H1 (cell line): ENCODE measurements at regions not wholly inside any gene's neighbourhood (a gene's known extent, or its start where the extent isn't known, plus 50 kb on each side); places are given as distances from the start of the nearest gene placed in this dataset.

Source experiments
- CTCF ChIA-PET: fragments of 300-600 bp; sonication (Branson Sonifier 250); formaldehyde crosslinking; loops from one replicate; lab custom pipeline; 2021; ENCODE audit not compliant: partially characterized antibody; lab: Charles Lee
- POLR2A ChIA-PET: fragments of 300-600 bp; sonication (Branson Sonifier 250); formaldehyde crosslinking; loops from one replicate; lab custom pipeline; 2021; ENCODE audit warnings: inconsistent platforms; ENCODE audit not compliant: partially characterized antibody; lab: Charles Lee
- DNase-seq, 2 experiments: peaks; one replicate each; pipeline versions ENCODE4 v3.0.0 to v3.0.0-alpha.2; 2010 to 2022; ENCODE audit warnings: low spot score in 2 of 2, low read depth in 1 of 2, mixed read lengths in 1 of 2
- FAIRE-seq: peaks from 2 replicates; lab custom pipeline; 2011; peaks lifted over from hg19 to GRCh38; lab: Jason Lieb, UNC
- H2AFZ ChIP-seq: 2 replicates; pipeline ENCODE4 v1.8.1; 2012; ENCODE audit warnings: low read length, inconsistent platforms
- H2AK5ac ChIP-seq: 2 replicates; pipeline ENCODE4 v1.6.1; 2013; ENCODE audit warnings: low read depth, low read length
- H2BK120ac ChIP-seq: replicated peaks from 2 replicates; pipeline ENCODE3; 2013; ENCODE audit warnings: low read depth, low read length, inconsistent platforms
- H2BK12ac ChIP-seq: 2 replicates; pipeline ENCODE4 v1.6.1; 2013; ENCODE audit warnings: low read depth, low read length
- H2BK15ac ChIP-seq: 2 replicates; pipeline ENCODE4 v1.6.1; 2013; ENCODE audit warnings: low read length
- H2BK20ac ChIP-seq: 2 replicates; pipeline ENCODE4 v1.6.1; 2013; ENCODE audit warnings: low read length
- H2BK5ac ChIP-seq: 2 replicates; pipeline ENCODE4 v1.6.1; 2013; ENCODE audit warnings: low read depth, low read length
- H3K14ac ChIP-seq: 2 replicates; pipeline ENCODE4 v1.6.1; 2013; ENCODE audit warnings: inconsistent platforms; ENCODE audit not compliant: insufficient read length
- H3K18ac ChIP-seq: 2 replicates; pipeline ENCODE4 v1.6.1; 2013; ENCODE audit warnings: low read length; ENCODE audit errors: extremely low read depth
- H3K23ac ChIP-seq: 2 replicates; pipeline ENCODE4 v1.6.1; 2013; ENCODE audit warnings: inconsistent platforms; ENCODE audit not compliant: insufficient read length
- H3K23me2 ChIP-seq: 2 replicates; pipeline ENCODE4 v1.6.1; 2013; ENCODE audit warnings: low read depth, low read length
- H3K27ac ChIP-seq: 2 replicates; pipeline ENCODE4 v1.6.1; 2011; ENCODE audit warnings: low read depth, low read length, inconsistent platforms
- H3K27me3 ChIP-seq, 4 experiments: replicated peaks in 1 of 4; 1 replicate in 1 of 4; 2 replicates in 3 of 4; pipeline versions ENCODE4 v1.6.1 to v1.8.1; 2011 to 2013; ENCODE audit warnings: low read length in 3 of 4, mild to moderate bottlenecking in 3 of 4, inconsistent platforms in 2 of 4, mixed read lengths in 2 of 4, moderate library complexity in 1 of 4; ENCODE audit not compliant: control insufficient read depth in 3 of 4, insufficient read depth in 3 of 4; ENCODE audit errors: extremely low read depth in 1 of 4
- H3K36me3 ChIP-seq, 4 experiments: 2 replicates each; pipeline versions ENCODE4 v1.6.1 to v1.8.1; 2011 to 2013; ENCODE audit warnings: mild to moderate bottlenecking in 4 of 4, low read length in 3 of 4, moderate library complexity in 2 of 4, control low read depth in 1 of 4, inconsistent platforms in 1 of 4; ENCODE audit not compliant: insufficient read depth in 4 of 4, control insufficient read depth in 2 of 4
- H3K4ac ChIP-seq: replicated peaks from 2 replicates; pipeline ENCODE3; 2013; ENCODE audit warnings: low read length, low read depth, mixed read lengths, inconsistent platforms; ENCODE audit not compliant: insufficient read length
- H3K4me1 ChIP-seq, 4 experiments: replicated peaks in 1 of 4; 1 replicate in 1 of 4; 2 replicates in 3 of 4; pipeline versions ENCODE4 v1.6.1 to v1.8.1; 2011 to 2013; ENCODE audit warnings: low read length in 3 of 4, inconsistent platforms in 2 of 4, mixed read lengths in 1 of 4; ENCODE audit not compliant: insufficient read depth in 4 of 4, control insufficient read depth in 3 of 4
- H3K4me2 ChIP-seq, 2 experiments: 2 replicates each; pipeline versions ENCODE4 v1.6.1 to v1.8.1; 2011 to 2013; ENCODE audit warnings: low read depth in 2 of 2, low read length in 2 of 2, control low read depth in 1 of 2, inconsistent platforms in 1 of 2, mild to moderate bottlenecking in 1 of 2; ENCODE audit not compliant: insufficient read depth in 1 of 2
- H3K4me3 ChIP-seq, 4 experiments: fragments of 200-600, 300-600 bp in 1 of 4; sonication (generic), shearing (Covaris generic), sonication (Bioruptor Twin) in 1 of 4; 2 replicates each; pipeline versions ENCODE4 v1.5.1 to v1.8.1; 2011 to 2016; ENCODE audit warnings: low read length in 4 of 4, low read depth in 3 of 4, control low read depth in 2 of 4, inconsistent platforms in 2 of 4, mild to moderate bottlenecking in 2 of 4, mixed read lengths in 1 of 4, moderate library complexity in 1 of 4; ENCODE audit not compliant: insufficient read depth in 2 of 4; ENCODE audit errors: extremely low read depth in 1 of 4
- H3K56ac ChIP-seq: replicated peaks from 2 replicates; pipeline ENCODE3; 2013; ENCODE audit warnings: low read depth, mild to moderate bottlenecking, mixed read lengths, low read length, inconsistent platforms; ENCODE audit not compliant: insufficient read length
- H3K79me1 ChIP-seq: 2 replicates; pipeline ENCODE4 v1.6.1; 2013; ENCODE audit warnings: low read depth, low read length, control low read depth
- H3K79me2 ChIP-seq, 2 experiments: 2 replicates each; pipeline versions ENCODE4 v1.6.1 to v1.8.1; 2012 to 2013; ENCODE audit warnings: low read length in 2 of 2, mild to moderate bottlenecking in 2 of 2, inconsistent platforms in 1 of 2; ENCODE audit not compliant: insufficient read depth in 2 of 2, control insufficient read depth in 1 of 2
- H3K9ac ChIP-seq, 4 experiments: replicated peaks in 1 of 4; 1 replicate in 1 of 4; 2 replicates in 3 of 4; pipeline versions ENCODE4 v1.6.1 to v1.8.1; 2011 to 2013; ENCODE audit warnings: low read depth in 3 of 4, low read length in 3 of 4, control low read depth in 2 of 4, mild to moderate bottlenecking in 2 of 4, moderate library complexity in 2 of 4, inconsistent platforms in 1 of 4; ENCODE audit errors: extremely low read depth in 1 of 4
- H3K9me3 ChIP-seq, 2 experiments: 2 replicates each; pipeline versions ENCODE4 v1.6.1 to v1.8.1; 2012 to 2013; ENCODE audit warnings: mild to moderate bottlenecking in 2 of 2, moderate library complexity in 2 of 2, control low read depth in 1 of 2, inconsistent platforms in 1 of 2, low read depth in 1 of 2, low read length in 1 of 2, mixed read lengths in 1 of 2; ENCODE audit not compliant: insufficient read depth in 2 of 2
- H4K20me1 ChIP-seq, 2 experiments: replicated peaks in 1 of 2; 2 replicates each; pipeline versions ENCODE3 to v1.8.1; 2011 to 2013; ENCODE audit warnings: inconsistent platforms in 2 of 2, low read length in 2 of 2, mild to moderate bottlenecking in 1 of 2; ENCODE audit not compliant: insufficient read depth in 2 of 2, control insufficient read depth in 1 of 2
- H4K5ac ChIP-seq: 2 replicates; pipeline ENCODE4 v1.6.1; 2013; ENCODE audit warnings: low read length, low read depth, mixed read lengths, inconsistent platforms; ENCODE audit not compliant: insufficient read length
- H4K8ac ChIP-seq: 2 replicates; pipeline ENCODE4 v1.8.0; 2013; ENCODE audit warnings: mild to moderate bottlenecking, moderate library complexity, low read length, inconsistent platforms; ENCODE audit not compliant: insufficient read depth; ENCODE audit errors: extremely low read depth
- H4K91ac ChIP-seq: replicated peaks from 2 replicates; pipeline ENCODE3; 2013; ENCODE audit warnings: low read length, mixed read lengths, inconsistent platforms; ENCODE audit not compliant: insufficient read length
- BCL11A ChIP-seq, 2 experiments: IDR thresholded peaks; one replicate each; pipeline ENCODE4 v1.6.1; 2011; ENCODE audit warnings: low read depth in 2 of 2, low read length in 2 of 2, mild to moderate bottlenecking in 2 of 2
- EGR1 ChIP-seq: IDR thresholded peaks from 2 replicates; pipeline ENCODE4 v1.6.1; 2011; ENCODE audit warnings: low read depth, low read length, borderline replicate concordance
- GABPA ChIP-seq: IDR thresholded peaks from 2 replicates; pipeline ENCODE4 v1.6.1; 2011; ENCODE audit warnings: mild to moderate bottlenecking, low read length, moderate library complexity, borderline replicate concordance; ENCODE audit not compliant: insufficient read depth
- HDAC6 ChIP-seq: IDR thresholded peaks from one replicate; pipeline ENCODE4 v1.7.1; 2012; ENCODE audit warnings: low read depth, mild to moderate bottlenecking, inconsistent platforms, low read length, moderate library complexity
- JUND ChIP-seq: IDR thresholded peaks from 2 replicates; pipeline ENCODE4 v1.6.1; 2011; ENCODE audit warnings: mild to moderate bottlenecking, improper control_type of control experiment, low read length
- NRF1 ChIP-seq: IDR thresholded peaks from 2 replicates; pipeline ENCODE4 v1.6.1; 2011; ENCODE audit warnings: mild to moderate bottlenecking, low read depth, low read length, improper control_type of control experiment
- RNF2 ChIP-seq: fragments of 200-900, 300-1000 bp; sonication (generic); IDR thresholded peaks from 2 replicates; pipeline ENCODE4 v1.7.1; 2016; ENCODE audit warnings: borderline replicate concordance, low read depth, mild to moderate bottlenecking, antibody characterized with exemption, low read length; ENCODE audit not compliant: poor library complexity, severe bottlenecking; ENCODE audit errors: missing control alignments
- SIN3A ChIP-seq, 2 experiments: IDR thresholded peaks in 1 of 2; conservative IDR thresholded peaks in 1 of 2; 2 replicates each; pipeline ENCODE4 v1.6.1; 2011 to 2012; ENCODE audit warnings: low read length in 2 of 2, improper control_type of control experiment in 1 of 2, low read depth in 1 of 2, mild to moderate bottlenecking in 1 of 2
- SIRT6 ChIP-seq: IDR thresholded peaks from one replicate; pipeline ENCODE4 v1.7.1; 2012; ENCODE audit warnings: low read length, inconsistent platforms
- SP4 ChIP-seq: IDR thresholded peaks from 2 replicates; pipeline ENCODE4 v1.6.1; 2012; ENCODE audit warnings: low read length, inconsistent platforms
- WGBS, 2 experiments: shearing (Covaris generic) in 1 of 2; methylation state at CpG; one replicate each; pipeline versions ENCODE4 v1.1.6 to v1.1.7; 2013 to 2015; ENCODE audit warnings: low lambda C conversion rate in 2 of 2, mixed read lengths in 2 of 2, inconsistent platforms in 1 of 2, low coverage in 1 of 2, missing lambda C conversion rate in 1 of 2; ENCODE audit not compliant: insufficient replicate concordance in 2 of 2, insufficient coverage in 1 of 2, insufficient read length in 1 of 2; ENCODE audit errors: extremely low coverage in 1 of 2, missing lambda C conversion rate in 1 of 2; 5-methylcytosine and 5-hydroxymethylcytosine counted together
- TF ChIP-seq, protein P1 (sequence below), 3 experiments: IDR thresholded peaks; 1 replicate in 2 of 3; 2 replicates in 1 of 3; pipeline versions ENCODE4 v1.5.1 to v1.6.1; 2011; ENCODE audit warnings: low read length in 3 of 3, mild to moderate bottlenecking in 3 of 3, inconsistent platforms in 2 of 3, low read depth in 1 of 3, moderate library complexity in 1 of 3; ENCODE audit not compliant: insufficient read depth in 1 of 3; ENCODE audit errors: control extremely low read depth in 1 of 3
- TF ChIP-seq, protein P2 (sequence below): IDR thresholded peaks from 2 replicates; pipeline ENCODE4 v1.6.1; 2012; ENCODE audit warnings: inconsistent platforms

DNA sequence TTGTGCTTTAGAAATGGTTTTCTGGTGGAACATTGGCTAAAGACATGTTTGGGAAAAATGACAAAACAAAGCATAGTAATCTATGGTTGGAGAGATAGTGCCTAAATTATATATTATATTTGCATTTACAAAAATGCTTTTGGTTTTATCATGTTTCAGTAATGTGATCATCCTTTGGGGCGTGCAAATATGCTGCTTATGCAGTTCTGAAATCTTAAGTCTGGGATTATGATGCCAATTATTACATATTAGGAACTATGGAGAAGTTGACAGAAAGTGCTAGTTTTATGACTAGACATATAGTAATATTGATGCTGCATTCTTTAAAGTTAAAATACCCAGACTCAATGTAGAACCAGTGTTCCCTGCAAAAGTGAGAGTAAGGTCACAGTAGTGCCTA, 655.0 kb downstream of the METTL15 start:
- H3K9ac ChIP-seq: no peak overlapping the region
- WGBS, 2 experiments: 94% methylated on average over 1 of the region's 1 CpG; no CpG with 5 or more reads in 1 of the 2 experiments
- TF ChIP-seq HDAC6 (no peak), SP4 (no peak), NRF1 (no peak), SIRT6 (no peak), GABPA (no peak), BCL11A (IDR thresholded peaks at IDR 0.05; ENCODE audit: low read depth in 2 of 2, low read length in 2 of 2) (no peak), RNF2 (no peak), SIN3A (conservative IDR thresholded peaks at IDR 0.05 in 1 of 2, IDR thresholded peaks at IDR 0.05 in 1 of 2; ENCODE audit: low read depth in 1 of 2, low read length in 2 of 2) (no peak), EGR1 (no peak), JUND (no peak)
- TF ChIP-seq, protein P1, sequence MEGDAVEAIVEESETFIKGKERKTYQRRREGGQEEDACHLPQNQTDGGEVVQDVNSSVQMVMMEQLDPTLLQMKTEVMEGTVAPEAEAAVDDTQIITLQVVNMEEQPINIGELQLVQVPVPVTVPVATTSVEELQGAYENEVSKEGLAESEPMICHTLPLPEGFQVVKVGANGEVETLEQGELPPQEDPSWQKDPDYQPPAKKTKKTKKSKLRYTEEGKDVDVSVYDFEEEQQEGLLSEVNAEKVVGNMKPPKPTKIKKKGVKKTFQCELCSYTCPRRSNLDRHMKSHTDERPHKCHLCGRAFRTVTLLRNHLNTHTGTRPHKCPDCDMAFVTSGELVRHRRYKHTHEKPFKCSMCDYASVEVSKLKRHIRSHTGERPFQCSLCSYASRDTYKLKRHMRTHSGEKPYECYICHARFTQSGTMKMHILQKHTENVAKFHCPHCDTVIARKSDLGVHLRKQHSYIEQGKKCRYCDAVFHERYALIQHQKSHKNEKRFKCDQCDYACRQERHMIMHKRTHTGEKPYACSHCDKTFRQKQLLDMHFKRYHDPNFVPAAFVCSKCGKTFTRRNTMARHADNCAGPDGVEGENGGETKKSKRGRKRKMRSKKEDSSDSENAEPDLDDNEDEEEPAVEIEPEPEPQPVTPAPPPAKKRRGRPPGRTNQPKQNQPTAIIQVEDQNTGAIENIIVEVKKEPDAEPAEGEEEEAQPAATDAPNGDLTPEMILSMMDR (IDR thresholded peaks at IDR 0.05; ENCODE audit: control extremely low read depth in 1 of 3, insufficient read depth in 1 of 3, low read depth in 1 of 3, low read length in 3 of 3): no peak
- TF ChIP-seq, protein P2, sequence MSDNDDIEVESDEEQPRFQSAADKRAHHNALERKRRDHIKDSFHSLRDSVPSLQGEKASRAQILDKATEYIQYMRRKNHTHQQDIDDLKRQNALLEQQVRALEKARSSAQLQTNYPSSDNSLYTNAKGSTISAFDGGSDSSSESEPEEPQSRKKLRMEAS: no peak

More for the DNA sequence above, 655.0 kb downstream of the METTL15 start:
- Histone ChIP-seq H3K56ac (no peak overlapping the region), H3K27ac (no peak overlapping the region), H4K20me1 (no peaks in the 10 kb centered on the region), H2AK5ac (no peak overlapping the region), H3K14ac (no peak overlapping the region), H2AFZ (no peak overlapping the region), H3K79me2 (no peaks in the 10 kb centered on the region), H2BK120ac (no peak overlapping the region), H3K79me1 (no peaks in the 10 kb centered on the region), H3K4me2 (no peak overlapping the region), H4K91ac (no peak overlapping the region), H3K9me3 (no peaks in the 10 kb centered on the region), H3K36me3 (no peaks in the 10 kb centered on the region), H3K18ac (no peak overlapping the region), H2BK5ac (no peak overlapping the region), H3K4ac (no peak overlapping the region), H3K27me3 (no peaks in the 10 kb centered on the region), H2BK15ac (no peak overlapping the region), H3K4me3 (no peak overlapping the region), H3K23ac (no peak overlapping the region), H4K8ac (no peak overlapping the region), H4K5ac (no peak overlapping the region), H2BK12ac (no peak overlapping the region), H3K4me1 (peaks cover 0 to 5% (median 0%) of the 10 kb centered on the region in 4 experiments; a peak in 2 of 7 replicates), H2BK20ac (no peak overlapping the region), H3K23me2 (no peaks in the 10 kb centered on the region; the same call in 1 of the 2 replicates)
- DNase-seq: no peak
- ChIA-PET CTCF (interaction anchor here (1.0 kb wide), 1 partner anchor 28 kb away, joined by 3 read pairs; no protein-coding TSS in a partner anchor), POLR2A (no interaction called here)
- no peak for FAIRE-seq
